RWPE2 (cell line): ENCODE measurements at regions not wholly inside any gene's neighbourhood (a gene's known extent, or its start where the extent isn't known, plus 50 kb on each side); places are given as distances from the start of the nearest gene placed in this dataset.

Experiments used
- ATAC-seq: fragments of 200-7000 bp; cut with Tn5 transposase; 3 replicates; pipeline ENCODE4 v1.9.1; 2021; ENCODE audit warnings: low read depth
- DNase-seq: peaks from one replicate; pipeline ENCODE4 v3.0.0-alpha.2; 2020; ENCODE audit warnings: low spot score
- H3K27ac ChIP-seq: fragments of 450-650 bp; 2 replicates; pipeline ENCODE4 v1.5.1; 2017; ENCODE audit warnings: mild to moderate bottlenecking; ENCODE audit not compliant: poor library complexity, severe bottlenecking
- H3K27me3 ChIP-seq: fragments of 250-450 bp; sonication (Bioruptor Pico); 2 replicates; pipeline ENCODE4 v1.5.1; 2021; ENCODE audit warnings: mild to moderate bottlenecking, moderate library complexity; ENCODE audit not compliant: insufficient read depth, poor library complexity, severe bottlenecking
- H3K36me3 ChIP-seq: fragments of 250-450 bp; sonication (Bioruptor Pico); 2 replicates; pipeline ENCODE4 v1.5.1; 2020; ENCODE audit warnings: low read depth, mild to moderate bottlenecking, moderate library complexity
- H3K4me1 ChIP-seq: fragments of 250-450 bp; sonication (Bioruptor Pico); 2 replicates; pipeline ENCODE4 v1.5.1; 2021; ENCODE audit warnings: mild to moderate bottlenecking, moderate library complexity; ENCODE audit not compliant: insufficient read depth, poor library complexity, severe bottlenecking
- H3K4me3 ChIP-seq: fragments of 250-450 bp; sonication (Bioruptor Pico); 2 replicates; pipeline ENCODE4 v1.5.1; 2021; ENCODE audit warnings: mild to moderate bottlenecking, moderate library complexity; ENCODE audit not compliant: severe bottlenecking
- H3K9me3 ChIP-seq: fragments of 250-450 bp; sonication (Bioruptor Pico); 2 replicates; pipeline ENCODE4 v1.5.1; 2021; ENCODE audit warnings: mild to moderate bottlenecking, moderate library complexity; ENCODE audit not compliant: severe bottlenecking
- TF ChIP-seq, protein P1 (sequence below): fragments of 450-650 bp; IDR thresholded peaks from one replicate; pipeline ENCODE4 v1.5.1; 2017; ENCODE audit warnings: mild to moderate bottlenecking, moderate library complexity; ENCODE audit not compliant: poor library complexity, severe bottlenecking

DNA sequence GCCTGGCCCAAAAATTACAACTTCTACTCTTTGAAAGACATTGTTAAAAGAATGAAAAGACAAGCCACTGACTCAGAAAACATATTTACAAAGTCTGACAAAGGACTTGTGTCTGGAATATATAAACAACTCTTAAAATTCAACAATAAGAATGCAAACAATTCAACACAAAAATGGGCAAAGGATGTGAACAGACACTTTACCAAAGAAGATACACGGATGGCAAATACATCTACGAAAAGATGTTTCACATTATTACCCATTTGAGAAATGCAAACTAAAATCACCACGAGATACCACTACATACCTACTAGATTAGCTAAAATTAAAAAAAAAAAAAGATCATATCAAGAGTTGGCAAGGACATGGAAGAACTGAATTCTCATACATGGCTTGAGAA lies 80.8 kb upstream of the METRNL start:
- Histone ChIP-seq H3K36me3 (no peaks in the 10 kb centered on the region), H3K4me1 (no peaks in the 10 kb centered on the region), H3K9me3 (no peaks in the 10 kb centered on the region), H3K4me3 (no peak overlapping the region), H3K27ac (no peak overlapping the region), H3K27me3 (no peaks in the 10 kb centered on the region)
- no peak for ATAC-seq
- no peak for DNase-seq
- TF ChIP-seq, protein P1, sequence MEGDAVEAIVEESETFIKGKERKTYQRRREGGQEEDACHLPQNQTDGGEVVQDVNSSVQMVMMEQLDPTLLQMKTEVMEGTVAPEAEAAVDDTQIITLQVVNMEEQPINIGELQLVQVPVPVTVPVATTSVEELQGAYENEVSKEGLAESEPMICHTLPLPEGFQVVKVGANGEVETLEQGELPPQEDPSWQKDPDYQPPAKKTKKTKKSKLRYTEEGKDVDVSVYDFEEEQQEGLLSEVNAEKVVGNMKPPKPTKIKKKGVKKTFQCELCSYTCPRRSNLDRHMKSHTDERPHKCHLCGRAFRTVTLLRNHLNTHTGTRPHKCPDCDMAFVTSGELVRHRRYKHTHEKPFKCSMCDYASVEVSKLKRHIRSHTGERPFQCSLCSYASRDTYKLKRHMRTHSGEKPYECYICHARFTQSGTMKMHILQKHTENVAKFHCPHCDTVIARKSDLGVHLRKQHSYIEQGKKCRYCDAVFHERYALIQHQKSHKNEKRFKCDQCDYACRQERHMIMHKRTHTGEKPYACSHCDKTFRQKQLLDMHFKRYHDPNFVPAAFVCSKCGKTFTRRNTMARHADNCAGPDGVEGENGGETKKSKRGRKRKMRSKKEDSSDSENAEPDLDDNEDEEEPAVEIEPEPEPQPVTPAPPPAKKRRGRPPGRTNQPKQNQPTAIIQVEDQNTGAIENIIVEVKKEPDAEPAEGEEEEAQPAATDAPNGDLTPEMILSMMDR: no peak

- Histone ChIP-seq H3K4me1 (no peaks in the 10 kb centered on the region), H3K9me3 (no peaks in the 10 kb centered on the region), H3K27ac (no peak overlapping the region), H3K27me3 (no peaks in the 10 kb centered on the region), H3K4me3 (no peak overlapping the region), H3K36me3 (no peaks in the 10 kb centered on the region)
- TF ChIP-seq, protein P1: no peak
- DNase-seq: no peak
- no peak for ATAC-seq
Observed at GRCh38 chr17:83000738-83001137, 78.7 kb upstream of the METRNL start.

- H3K36me3 ChIP-seq: no peaks in the 10 kb centered on the region
- no peaks in the 10 kb centered on the region for H3K9me3 ChIP-seq
- ATAC-seq (no peak), DNase-seq (peak; percentile 54)
- H3K4me1 ChIP-seq: no peaks in the 10 kb centered on the region
- TF ChIP-seq, protein P1: no peak
- no peak overlapping the region for H3K4me3 ChIP-seq
- no peak overlapping the region for H3K27ac ChIP-seq
- H3K27me3 ChIP-seq: no peaks in the 10 kb centered on the region
Observed at GRCh38 chr17:83002118-83002805, 77.1 kb upstream of the METRNL start.

GRCh38 chr17:83004791-83005380 lies 74.5 kb upstream of the METRNL start:
- TF ChIP-seq, protein P1: no peak
- H3K9me3 ChIP-seq: no peaks in the 10 kb centered on the region
- H3K4me3 ChIP-seq: no peak overlapping the region
- no peaks in the 10 kb centered on the region for H3K4me1 ChIP-seq
- H3K27me3 ChIP-seq: no peaks in the 10 kb centered on the region
- no peak overlapping the region for H3K27ac ChIP-seq
- no peak for ATAC-seq
- H3K36me3 ChIP-seq: no peaks in the 10 kb centered on the region
- DNase-seq: peak; percentile 56

- Histone ChIP-seq H3K36me3 (no peaks in the 10 kb centered on the region), H3K4me3 (no peak overlapping the region), H3K9me3 (no peaks in the 10 kb centered on the region), H3K27me3 (no peaks in the 10 kb centered on the region), H3K27ac (no peak overlapping the region), H3K4me1 (no peaks in the 10 kb centered on the region)
- ATAC-seq (no peak), DNase-seq (peak; percentile 64)
- TF ChIP-seq, protein P1: no peak
Observed at GRCh38 chr17:83005639-83006038, 73.8 kb upstream of the METRNL start.
